IPS-20b (cell line): ENCODE measurements at regions not wholly inside any gene's neighbourhood (a gene's known extent, or its start where the extent isn't known, plus 50 kb on each side); places are given as distances from the start of the nearest gene placed in this dataset.
"Not testable (repeated sequence)": the region's sequence is repeated elsewhere in the genome, so short reads cannot be mapped to it uniquely, and the experiment has no call there.

Source experiments
- H3K27ac ChIP-seq: one replicate; pipeline ENCODE4 v1.5.1; 2013; ENCODE audit warnings: low read length
- H3K27me3 ChIP-seq: 2 replicates; pipeline ENCODE4 v1.6.1; 2013; ENCODE audit warnings: mild to moderate bottlenecking, low read length, inconsistent platforms; ENCODE audit not compliant: insufficient read depth
- H3K36me3 ChIP-seq: 2 replicates; pipeline ENCODE4 v1.6.1; 2013; ENCODE audit warnings: low read depth, mild to moderate bottlenecking, inconsistent platforms, low read length, moderate library complexity; ENCODE audit not compliant: insufficient read depth
- H3K4me1 ChIP-seq: 2 replicates; pipeline ENCODE4 v1.6.1; 2013; ENCODE audit warnings: mild to moderate bottlenecking, control low read depth, inconsistent platforms, low read length, moderate library complexity; ENCODE audit not compliant: insufficient read depth
- H3K4me3 ChIP-seq: 2 replicates; pipeline ENCODE4 v1.5.1; 2013; ENCODE audit warnings: mild to moderate bottlenecking, low read length, inconsistent platforms
- H3K9ac ChIP-seq: 2 replicates; pipeline ENCODE4 v1.6.1; 2013; ENCODE audit warnings: low read depth, mild to moderate bottlenecking, inconsistent platforms, low read length, moderate library complexity
- H3K9me3 ChIP-seq: 2 replicates; pipeline ENCODE4 v1.6.1; 2013; ENCODE audit warnings: mild to moderate bottlenecking, low read depth, low read length, inconsistent platforms; ENCODE audit not compliant: insufficient read depth

GRCh38 chr12:88897723-88898122, 317.5 kb upstream of the KITLG start:
- Histone ChIP-seq H3K27me3 (no peaks in the 10 kb centered on the region), H3K27ac (no peak overlapping the region), H3K4me1 (no peaks in the 10 kb centered on the region), H3K36me3 (no peaks in the 10 kb centered on the region), H3K9ac (no peak overlapping the region), H3K9me3 (no peaks in the 10 kb centered on the region), H3K4me3 (no peak overlapping the region)

- Histone ChIP-seq H3K4me3 (no peak overlapping the region), H3K9ac (no peak overlapping the region), H3K4me1 (no peaks in the 10 kb centered on the region), H3K36me3 (no peaks in the 10 kb centered on the region), H3K27ac (no peak overlapping the region), H3K9me3 (no peaks in the 10 kb centered on the region), H3K27me3 (no peaks in the 10 kb centered on the region)
These were observed 316.7 kb upstream of the KITLG start for GRCh38 chr12:88896958-88897357.

GRCh38 chr12:88895634-88896033, 315.4 kb upstream of the KITLG start:
- H3K27me3 ChIP-seq: no peaks in the 10 kb centered on the region
- H3K9ac ChIP-seq: no peak overlapping the region
- H3K27ac ChIP-seq: no peak overlapping the region
- no peaks in the 10 kb centered on the region for H3K36me3 ChIP-seq
- H3K4me1 ChIP-seq: no peaks in the 10 kb centered on the region
- H3K4me3 ChIP-seq: no peak overlapping the region
- H3K9me3 ChIP-seq: no peaks in the 10 kb centered on the region

- Histone ChIP-seq H3K36me3 (no peaks in the 10 kb centered on the region), H3K4me1 (no peaks in the 10 kb centered on the region), H3K27me3 (no peaks in the 10 kb centered on the region), H3K27ac (no peak overlapping the region), H3K4me3 (no peak overlapping the region), H3K9me3 (no peaks in the 10 kb centered on the region), H3K9ac (no peak overlapping the region)
These were observed 313.5 kb upstream of the KITLG start for GRCh38 chr12:88893801-88894200.

GRCh38 chr12:88891434-88891833, 311.2 kb upstream of the KITLG start:
- not testable (repeated sequence) for H3K4me3 ChIP-seq, H3K9ac ChIP-seq, H3K36me3 ChIP-seq, H3K27me3 ChIP-seq, H3K9me3 ChIP-seq, H3K27ac ChIP-seq, H3K4me1 ChIP-seq

GRCh38 chr12:88889326-88890110, 309.2 kb upstream of the KITLG start:
- H3K9me3 ChIP-seq: no peaks in the 10 kb centered on the region
- H3K4me3 ChIP-seq: no peak overlapping the region
- H3K9ac ChIP-seq: no peak overlapping the region
- H3K27ac ChIP-seq: no peak overlapping the region
- no peaks in the 10 kb centered on the region for H3K36me3 ChIP-seq
- no peaks in the 10 kb centered on the region for H3K27me3 ChIP-seq
- H3K4me1 ChIP-seq: no peaks in the 10 kb centered on the region

- H3K27me3 ChIP-seq: no peaks in the 10 kb centered on the region
- H3K27ac ChIP-seq: no peak overlapping the region
- H3K9me3 ChIP-seq: no peaks in the 10 kb centered on the region
- no peaks in the 10 kb centered on the region for H3K36me3 ChIP-seq
- no peak overlapping the region for H3K4me3 ChIP-seq
- no peaks in the 10 kb centered on the region for H3K4me1 ChIP-seq
- H3K9ac ChIP-seq: no peak overlapping the region
These were observed 304.3 kb upstream of the KITLG start for GRCh38 chr12:88884600-88884999.

GRCh38 chr12:88882662-88883061, 302.4 kb upstream of the KITLG start:
- no peak overlapping the region for H3K9ac ChIP-seq
- no peaks in the 10 kb centered on the region for H3K27me3 ChIP-seq
- no peak overlapping the region for H3K27ac ChIP-seq
- no peak overlapping the region for H3K4me3 ChIP-seq
- H3K4me1 ChIP-seq: no peaks in the 10 kb centered on the region
- H3K9me3 ChIP-seq: no peaks in the 10 kb centered on the region
- no peaks in the 10 kb centered on the region for H3K36me3 ChIP-seq

- H3K9ac ChIP-seq: no peak overlapping the region
- H3K27ac ChIP-seq: no peak overlapping the region
- H3K27me3 ChIP-seq: no peaks in the 10 kb centered on the region
- no peaks in the 10 kb centered on the region for H3K36me3 ChIP-seq
- H3K4me1 ChIP-seq: no peaks in the 10 kb centered on the region
- H3K9me3 ChIP-seq: no peaks in the 10 kb centered on the region
- no peak overlapping the region for H3K4me3 ChIP-seq
These were observed 299.8 kb upstream of the KITLG start for GRCh38 chr12:88880051-88880450.

GRCh38 chr12:88878295-88878694, 298.0 kb upstream of the KITLG start:
- H3K4me3 ChIP-seq: no peak overlapping the region
- H3K9me3 ChIP-seq: no peaks in the 10 kb centered on the region
- no peaks in the 10 kb centered on the region for H3K4me1 ChIP-seq
- H3K9ac ChIP-seq: no peak overlapping the region
- no peak overlapping the region for H3K27ac ChIP-seq
- H3K27me3 ChIP-seq: no peaks in the 10 kb centered on the region
- H3K36me3 ChIP-seq: no peaks in the 10 kb centered on the region

- Histone ChIP-seq H3K27ac (no peak overlapping the region), H3K9me3 (no peaks in the 10 kb centered on the region), H3K4me3 (no peak overlapping the region), H3K4me1 (no peaks in the 10 kb centered on the region), H3K36me3 (no peaks in the 10 kb centered on the region), H3K27me3 (no peaks in the 10 kb centered on the region), H3K9ac (no peak overlapping the region)
These were observed 296.6 kb upstream of the KITLG start for GRCh38 chr12:88876857-88877256.

GRCh38 chr12:88870000-88870737, 289.9 kb upstream of the KITLG start:
- Histone ChIP-seq H3K9ac (no peak overlapping the region), H3K4me1 (no peaks in the 10 kb centered on the region), H3K4me3 (no peak overlapping the region), H3K36me3 (no peaks in the 10 kb centered on the region), H3K27ac (no peak overlapping the region), H3K27me3 (no peaks in the 10 kb centered on the region), H3K9me3 (no peaks in the 10 kb centered on the region)
